Natural killer cell (primary cell): ENCODE measurements at regions not wholly inside any gene's neighbourhood (a gene's known extent, or its start where the extent isn't known, plus 50 kb on each side); places are given as distances from the start of the nearest gene placed in this dataset.

Experiments used
- ATAC-seq, 3 donors: fragments of 150-1000 bp in 2 of 3; fragments of 200-7000 bp in 1 of 3; cut with Tn5 transposase; 1 replicate in 1 of 3; 2 replicates in 2 of 3; pipeline ENCODE4 v1.10.0; 2021; ENCODE audit warnings: mild to moderate bottlenecking in 2 of 3, moderate library complexity in 2 of 3
- DNase-seq, 2 donors: peaks; one replicate each; pipeline versions ENCODE4 v3.0.0 to v3.0.0-alpha.2; 2013 to 2021; ENCODE audit warnings: mixed read lengths in 1 of 2
- H3K27ac ChIP-seq: one replicate; pipeline ENCODE4 v1.5.1; 2013; ENCODE audit warnings: mild to moderate bottlenecking, low read length
- H3K27me3 ChIP-seq: one replicate; pipeline ENCODE4 v1.6.1; 2013; ENCODE audit warnings: low read length; ENCODE audit not compliant: control insufficient read depth, insufficient read depth
- H3K36me3 ChIP-seq: one replicate; pipeline ENCODE4 v1.6.1; 2013; ENCODE audit warnings: low read length; ENCODE audit not compliant: control insufficient read depth, insufficient read depth
- H3K4me1 ChIP-seq: one replicate; pipeline ENCODE4 v1.6.1; 2013; ENCODE audit warnings: low read length; ENCODE audit not compliant: control insufficient read depth, insufficient read depth
- H3K4me3 ChIP-seq: one replicate; pipeline ENCODE4 v1.5.1; 2013; ENCODE audit warnings: low read length
- H3K9me3 ChIP-seq: one replicate; pipeline ENCODE4 v1.6.1; 2013; ENCODE audit warnings: low read length; ENCODE audit not compliant: control insufficient read depth, insufficient read depth
- H3K27ac Mint-ChIP-seq, 2 donors: one replicate each; pipeline ENCODE4 v1.8.0; 2022; ENCODE audit warnings: mild to moderate bottlenecking in 2 of 2, mixed read lengths in 2 of 2, moderate library complexity in 1 of 2
- H3K27me3 Mint-ChIP-seq, 2 donors: one replicate each; pipeline ENCODE4 v1.8.0; 2022; ENCODE audit warnings: low read depth in 2 of 2, mixed read lengths in 2 of 2
- H3K36me3 Mint-ChIP-seq: one replicate; pipeline ENCODE4 v1.8.0; 2022; ENCODE audit warnings: mixed read lengths
- H3K4me1 Mint-ChIP-seq, 2 donors: one replicate each; pipeline ENCODE4 v1.8.0; 2022; ENCODE audit warnings: mixed read lengths in 2 of 2
- H3K4me3 Mint-ChIP-seq: one replicate; pipeline ENCODE4 v1.8.0; 2022; ENCODE audit warnings: mild to moderate bottlenecking, moderate library complexity, mixed read lengths
- H3K9me3 Mint-ChIP-seq, 2 donors: one replicate each; pipeline ENCODE4 v1.8.0; 2022; ENCODE audit warnings: mixed read lengths in 2 of 2
- WGBS: methylation state at CpG from one replicate; pipeline ENCODE4 v1.1.7; 2013; ENCODE audit warnings: missing lambda C conversion rate; ENCODE audit not compliant: insufficient coverage; 5-methylcytosine and 5-hydroxymethylcytosine counted together
- intact Hi-C: fragments of 100-400 bp; cut with micrococcal nuclease; formaldehyde crosslinking; loops from one replicate; pipeline ENCODE4 v1.14.2; 2022
- TF ChIP-seq, protein P1 (sequence below): fragments of 200-600 bp; IDR thresholded peaks from one replicate; pipeline ENCODE4 v1.8.0; 2022; ENCODE audit warnings: antibody characterized with exemption

DNA sequence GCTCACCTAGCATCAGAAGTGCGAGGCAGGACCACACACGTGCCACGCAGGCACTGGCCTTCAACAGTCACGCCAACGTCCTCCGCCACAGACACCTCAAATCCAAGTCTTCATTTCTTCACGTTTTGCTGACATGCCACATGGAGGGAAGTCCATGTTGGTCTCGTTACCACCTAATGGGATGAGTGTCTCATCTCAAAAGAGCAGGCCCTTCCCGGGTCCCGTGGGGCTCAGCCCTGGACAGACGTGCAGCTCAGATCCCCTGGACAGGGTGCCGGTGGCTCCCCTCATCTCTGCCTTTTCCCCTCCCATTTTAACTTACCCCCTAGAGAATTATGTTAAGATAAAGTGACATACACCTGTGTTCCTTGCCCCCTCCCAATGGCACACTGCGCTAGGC is 76.8 kb downstream of the MRPL36 start:
- WGBS = 84% methylated on average over 13 of the region's 13 CpGs
- peaks cover 4% of the 10 kb centered on the region for H3K9me3 ChIP-seq
- ATAC-seq = no peak
- H3K27ac ChIP-seq = no peak overlapping the region
- no peaks in the 10 kb centered on the region for H3K27me3 ChIP-seq
- Mint-ChIP-seq H3K27ac (no peak overlapping the region), H3K36me3 (peaks cover 10% of the 10 kb centered on the region), H3K9me3 (peaks cover 5 to 13% of the 10 kb centered on the region in 2 donors), H3K4me3 (no peak overlapping the region), H3K4me1 (peaks cover 0 to 6% of the 10 kb centered on the region in 2 donors), H3K27me3 (peaks cover 7 to 23% of the 10 kb centered on the region in 2 donors)
- no peak overlapping the region for H3K4me3 ChIP-seq
- no peak for DNase-seq
- intact Hi-C loops = no loop called here
- H3K36me3 ChIP-seq = no peaks in the 10 kb centered on the region
- no peaks in the 10 kb centered on the region for H3K4me1 ChIP-seq
- TF ChIP-seq, protein P1, sequence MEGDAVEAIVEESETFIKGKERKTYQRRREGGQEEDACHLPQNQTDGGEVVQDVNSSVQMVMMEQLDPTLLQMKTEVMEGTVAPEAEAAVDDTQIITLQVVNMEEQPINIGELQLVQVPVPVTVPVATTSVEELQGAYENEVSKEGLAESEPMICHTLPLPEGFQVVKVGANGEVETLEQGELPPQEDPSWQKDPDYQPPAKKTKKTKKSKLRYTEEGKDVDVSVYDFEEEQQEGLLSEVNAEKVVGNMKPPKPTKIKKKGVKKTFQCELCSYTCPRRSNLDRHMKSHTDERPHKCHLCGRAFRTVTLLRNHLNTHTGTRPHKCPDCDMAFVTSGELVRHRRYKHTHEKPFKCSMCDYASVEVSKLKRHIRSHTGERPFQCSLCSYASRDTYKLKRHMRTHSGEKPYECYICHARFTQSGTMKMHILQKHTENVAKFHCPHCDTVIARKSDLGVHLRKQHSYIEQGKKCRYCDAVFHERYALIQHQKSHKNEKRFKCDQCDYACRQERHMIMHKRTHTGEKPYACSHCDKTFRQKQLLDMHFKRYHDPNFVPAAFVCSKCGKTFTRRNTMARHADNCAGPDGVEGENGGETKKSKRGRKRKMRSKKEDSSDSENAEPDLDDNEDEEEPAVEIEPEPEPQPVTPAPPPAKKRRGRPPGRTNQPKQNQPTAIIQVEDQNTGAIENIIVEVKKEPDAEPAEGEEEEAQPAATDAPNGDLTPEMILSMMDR = no peak

DNA sequence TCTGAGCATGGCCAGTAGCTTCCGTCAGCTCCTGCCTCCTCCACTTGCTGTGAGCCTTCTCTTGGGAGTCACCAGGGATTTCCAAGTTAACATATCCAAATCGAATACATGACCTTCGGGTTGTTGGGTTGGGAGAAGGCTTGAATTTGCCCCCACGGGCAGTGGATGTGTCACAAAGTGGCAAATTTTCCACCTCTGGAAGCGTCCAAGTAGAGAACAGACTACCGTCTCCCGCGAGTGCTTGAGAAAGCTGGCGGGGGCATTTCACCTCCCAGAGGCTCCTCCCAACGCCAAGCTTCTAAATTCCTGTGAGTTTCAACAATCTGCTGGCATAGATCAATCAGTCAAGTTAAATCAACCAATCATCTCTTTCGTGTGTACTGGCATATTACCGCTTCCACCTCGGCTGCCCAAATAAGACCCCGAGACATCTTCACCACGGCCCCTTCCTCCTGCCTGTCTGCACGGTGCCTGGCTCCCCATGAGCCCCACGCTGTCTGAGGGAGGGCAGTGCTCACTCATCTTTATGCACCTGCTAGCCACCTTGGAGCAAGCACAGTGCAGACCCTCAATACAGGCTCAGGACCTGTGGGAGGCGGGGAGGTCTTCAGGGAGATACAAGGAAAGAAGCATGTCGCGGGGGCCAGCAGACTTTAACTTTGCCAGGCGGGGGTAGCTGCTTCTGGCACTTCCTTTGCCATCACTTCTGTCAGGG is 79.1 kb downstream of the MRPL36 start:
- H3K27ac ChIP-seq = no peak overlapping the region
- H3K4me1 Mint-ChIP-seq = peaks cover 0 to 3% of the 10 kb centered on the region in 2 donors
- peaks cover 5 to 13% of the 10 kb centered on the region in 2 donors for H3K9me3 Mint-ChIP-seq
- no peaks in the 10 kb centered on the region for H3K27me3 ChIP-seq
- DNase-seq (no peak), ATAC-seq (no peak)
- no peak overlapping the region for H3K4me3 Mint-ChIP-seq
- H3K27ac Mint-ChIP-seq = no peak overlapping the region
- 88% methylated on average over 21 of the region's 21 CpGs for WGBS
- H3K27me3 Mint-ChIP-seq = peaks cover 4 to 14% of the 10 kb centered on the region in 2 donors
- H3K36me3 ChIP-seq = no peaks in the 10 kb centered on the region
- peaks cover 4% of the 10 kb centered on the region for H3K9me3 ChIP-seq
- H3K36me3 Mint-ChIP-seq = peaks cover 10% of the 10 kb centered on the region
- no peaks in the 10 kb centered on the region for H3K4me1 ChIP-seq
- H3K4me3 ChIP-seq = no peak overlapping the region
- TF ChIP-seq, protein P1 = no peak
- intact Hi-C loops = no loop called here

DNA sequence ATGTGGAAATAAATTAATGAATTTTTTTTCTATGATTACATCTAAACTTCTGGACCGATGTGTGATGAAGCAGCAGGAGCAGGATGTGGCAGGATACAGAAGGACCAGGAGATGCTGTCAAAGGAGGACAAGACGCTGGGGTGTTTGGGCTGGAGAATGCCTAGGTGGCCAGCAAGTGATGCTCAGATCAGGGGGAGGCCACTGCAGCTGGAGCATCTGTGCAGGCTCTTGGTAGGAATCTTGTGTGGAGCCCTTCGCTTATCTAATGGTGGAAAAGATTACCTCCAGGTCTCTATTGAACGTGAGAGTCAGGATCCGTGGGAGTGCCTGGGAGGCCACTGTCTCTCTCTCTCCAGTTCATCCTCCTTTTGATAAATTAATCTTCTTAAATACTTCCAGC is 79.8 kb downstream of the MRPL36 start:
- no peak overlapping the region for H3K27ac Mint-ChIP-seq

More for the DNA sequence above, 79.8 kb downstream of the MRPL36 start:
- no peak overlapping the region for H3K4me3 ChIP-seq
- H3K27ac ChIP-seq = no peak overlapping the region
- Mint-ChIP-seq H3K36me3 (peaks cover 10% of the 10 kb centered on the region), H3K27me3 (peaks cover 4 to 14% of the 10 kb centered on the region in 2 donors), H3K4me1 (no peaks in the 10 kb centered on the region), H3K4me3 (no peak overlapping the region), H3K9me3 (peaks cover 5 to 13% of the 10 kb centered on the region in 2 donors)
- 79% methylated on average over 5 of the region's 5 CpGs for WGBS
- DNase-seq (no peak), ATAC-seq (no peak)
- TF ChIP-seq, protein P1 = no peak
- no peaks in the 10 kb centered on the region for H3K4me1 ChIP-seq
- H3K36me3 ChIP-seq = no peaks in the 10 kb centered on the region
- H3K27me3 ChIP-seq = no peaks in the 10 kb centered on the region
- H3K9me3 ChIP-seq = peaks cover 4% of the 10 kb centered on the region
- intact Hi-C loops = no loop called here
